ENCODE measurements at regions not wholly inside any gene's neighbourhood (a gene's known extent, or its start where the extent isn't known, plus 50 kb on each side); places are given as distances from the start of the nearest gene placed in this dataset.

DNA sequence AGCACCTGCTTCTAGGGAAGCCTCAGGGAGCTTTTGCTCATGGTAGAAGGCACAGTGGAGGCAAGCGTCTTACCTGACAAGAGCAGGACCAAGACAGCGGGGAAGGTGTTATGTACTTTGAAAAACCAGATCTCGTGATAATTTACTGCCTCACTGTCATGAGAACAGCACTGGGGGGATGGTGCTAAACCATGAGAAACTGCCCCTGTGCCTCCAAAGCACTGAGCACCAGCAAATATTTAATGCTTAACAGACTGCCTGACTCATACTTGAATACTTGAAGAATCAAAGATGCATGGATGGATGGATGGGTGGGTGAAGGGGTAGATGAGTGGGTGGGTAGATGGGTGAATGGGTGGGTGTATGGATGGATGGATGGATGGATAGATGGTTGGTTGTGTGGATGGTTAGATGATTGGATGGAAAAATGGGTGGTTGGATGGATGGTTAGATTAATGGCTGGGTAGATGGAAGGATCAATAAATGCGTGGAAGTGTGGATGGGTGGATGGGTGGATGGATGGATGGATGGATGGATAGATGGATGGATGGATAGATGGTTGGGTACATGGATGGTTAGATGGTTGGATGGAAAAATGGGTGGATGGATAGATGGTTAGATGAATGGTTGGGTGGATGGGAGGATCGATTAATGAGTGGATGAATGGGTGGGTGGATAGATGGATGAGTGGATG, 101.1 kb upstream of the IPO5 start:
- H3K36me3 ChIP-seq (ENCODE audit: insufficient read depth) = no peaks in the 10 kb centered on the region
- Mint-ChIP-seq H3K27me3 (ENCODE audit: insufficient read depth, low read depth, poor library complexity) (no peaks in the 10 kb centered on the region), H3K4me3 (no peak overlapping the region), H3K9me3 (no peaks in the 10 kb centered on the region), H3K4me1 (peaks cover 12% of the 10 kb centered on the region), H3K27ac (no peak overlapping the region), H3K36me3 (ENCODE audit: low read depth) (no peaks in the 10 kb centered on the region)
- DNase-seq (ENCODE audit: low spot score) (no peak), ATAC-seq (no peak)
- H3K4me3 ChIP-seq = no peak overlapping the region
- H4K20me1 ChIP-seq (replicated peaks; ENCODE audit: insufficient read depth) = no peaks in the 10 kb centered on the region
- H3K79me2 ChIP-seq (replicated peaks; ENCODE audit: insufficient read depth) = no peaks in the 10 kb centered on the region
- H3K27ac ChIP-seq (ENCODE audit: low read depth) = no peak overlapping the region
- 0 out of 2 replicates have a peak, but pooled peaks cover 6% of the 10 kb centered on the region for H3K9me2 ChIP-seq (ENCODE audit: insufficient read depth)
- no peaks in the 10 kb centered on the region for H3K27me3 ChIP-seq (ENCODE audit: insufficient read depth)
- H3K4me1 ChIP-seq (ENCODE audit: insufficient read depth) = 0 out of 2 replicates have a peak, but pooled peaks cover 7% of the 10 kb centered on the region
- TF ChIP-seq, protein P1, sequence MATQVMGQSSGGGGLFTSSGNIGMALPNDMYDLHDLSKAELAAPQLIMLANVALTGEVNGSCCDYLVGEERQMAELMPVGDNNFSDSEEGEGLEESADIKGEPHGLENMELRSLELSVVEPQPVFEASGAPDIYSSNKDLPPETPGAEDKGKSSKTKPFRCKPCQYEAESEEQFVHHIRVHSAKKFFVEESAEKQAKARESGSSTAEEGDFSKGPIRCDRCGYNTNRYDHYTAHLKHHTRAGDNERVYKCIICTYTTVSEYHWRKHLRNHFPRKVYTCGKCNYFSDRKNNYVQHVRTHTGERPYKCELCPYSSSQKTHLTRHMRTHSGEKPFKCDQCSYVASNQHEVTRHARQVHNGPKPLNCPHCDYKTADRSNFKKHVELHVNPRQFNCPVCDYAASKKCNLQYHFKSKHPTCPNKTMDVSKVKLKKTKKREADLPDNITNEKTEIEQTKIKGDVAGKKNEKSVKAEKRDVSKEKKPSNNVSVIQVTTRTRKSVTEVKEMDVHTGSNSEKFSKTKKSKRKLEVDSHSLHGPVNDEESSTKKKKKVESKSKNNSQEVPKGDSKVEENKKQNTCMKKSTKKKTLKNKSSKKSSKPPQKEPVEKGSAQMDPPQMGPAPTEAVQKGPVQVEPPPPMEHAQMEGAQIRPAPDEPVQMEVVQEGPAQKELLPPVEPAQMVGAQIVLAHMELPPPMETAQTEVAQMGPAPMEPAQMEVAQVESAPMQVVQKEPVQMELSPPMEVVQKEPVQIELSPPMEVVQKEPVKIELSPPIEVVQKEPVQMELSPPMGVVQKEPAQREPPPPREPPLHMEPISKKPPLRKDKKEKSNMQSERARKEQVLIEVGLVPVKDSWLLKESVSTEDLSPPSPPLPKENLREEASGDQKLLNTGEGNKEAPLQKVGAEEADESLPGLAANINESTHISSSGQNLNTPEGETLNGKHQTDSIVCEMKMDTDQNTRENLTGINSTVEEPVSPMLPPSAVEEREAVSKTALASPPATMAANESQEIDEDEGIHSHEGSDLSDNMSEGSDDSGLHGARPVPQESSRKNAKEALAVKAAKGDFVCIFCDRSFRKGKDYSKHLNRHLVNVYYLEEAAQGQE (IDR thresholded peaks at IDR 0.05; ENCODE audit: unreplicated experiment) = no peak
- TF ChIP-seq CREB1 (CRISPR knock-in tag; IDR thresholded peaks at IDR 0.05; ENCODE audit: low read depth) = no peak
- no peak for TF ChIP-seq NANOG (IDR thresholded peaks at IDR 0.05; ENCODE audit: borderline replicate concordance)
- no peak for TF ChIP-seq EZH2phosphoT487 (IDR thresholded peaks at IDR 0.05; ENCODE audit: unreplicated experiment)
- no peak for TF ChIP-seq EZH2 (IDR thresholded peaks at IDR 0.05; ENCODE audit: low read depth, unreplicated experiment)
- TF ChIP-seq, protein P2, sequence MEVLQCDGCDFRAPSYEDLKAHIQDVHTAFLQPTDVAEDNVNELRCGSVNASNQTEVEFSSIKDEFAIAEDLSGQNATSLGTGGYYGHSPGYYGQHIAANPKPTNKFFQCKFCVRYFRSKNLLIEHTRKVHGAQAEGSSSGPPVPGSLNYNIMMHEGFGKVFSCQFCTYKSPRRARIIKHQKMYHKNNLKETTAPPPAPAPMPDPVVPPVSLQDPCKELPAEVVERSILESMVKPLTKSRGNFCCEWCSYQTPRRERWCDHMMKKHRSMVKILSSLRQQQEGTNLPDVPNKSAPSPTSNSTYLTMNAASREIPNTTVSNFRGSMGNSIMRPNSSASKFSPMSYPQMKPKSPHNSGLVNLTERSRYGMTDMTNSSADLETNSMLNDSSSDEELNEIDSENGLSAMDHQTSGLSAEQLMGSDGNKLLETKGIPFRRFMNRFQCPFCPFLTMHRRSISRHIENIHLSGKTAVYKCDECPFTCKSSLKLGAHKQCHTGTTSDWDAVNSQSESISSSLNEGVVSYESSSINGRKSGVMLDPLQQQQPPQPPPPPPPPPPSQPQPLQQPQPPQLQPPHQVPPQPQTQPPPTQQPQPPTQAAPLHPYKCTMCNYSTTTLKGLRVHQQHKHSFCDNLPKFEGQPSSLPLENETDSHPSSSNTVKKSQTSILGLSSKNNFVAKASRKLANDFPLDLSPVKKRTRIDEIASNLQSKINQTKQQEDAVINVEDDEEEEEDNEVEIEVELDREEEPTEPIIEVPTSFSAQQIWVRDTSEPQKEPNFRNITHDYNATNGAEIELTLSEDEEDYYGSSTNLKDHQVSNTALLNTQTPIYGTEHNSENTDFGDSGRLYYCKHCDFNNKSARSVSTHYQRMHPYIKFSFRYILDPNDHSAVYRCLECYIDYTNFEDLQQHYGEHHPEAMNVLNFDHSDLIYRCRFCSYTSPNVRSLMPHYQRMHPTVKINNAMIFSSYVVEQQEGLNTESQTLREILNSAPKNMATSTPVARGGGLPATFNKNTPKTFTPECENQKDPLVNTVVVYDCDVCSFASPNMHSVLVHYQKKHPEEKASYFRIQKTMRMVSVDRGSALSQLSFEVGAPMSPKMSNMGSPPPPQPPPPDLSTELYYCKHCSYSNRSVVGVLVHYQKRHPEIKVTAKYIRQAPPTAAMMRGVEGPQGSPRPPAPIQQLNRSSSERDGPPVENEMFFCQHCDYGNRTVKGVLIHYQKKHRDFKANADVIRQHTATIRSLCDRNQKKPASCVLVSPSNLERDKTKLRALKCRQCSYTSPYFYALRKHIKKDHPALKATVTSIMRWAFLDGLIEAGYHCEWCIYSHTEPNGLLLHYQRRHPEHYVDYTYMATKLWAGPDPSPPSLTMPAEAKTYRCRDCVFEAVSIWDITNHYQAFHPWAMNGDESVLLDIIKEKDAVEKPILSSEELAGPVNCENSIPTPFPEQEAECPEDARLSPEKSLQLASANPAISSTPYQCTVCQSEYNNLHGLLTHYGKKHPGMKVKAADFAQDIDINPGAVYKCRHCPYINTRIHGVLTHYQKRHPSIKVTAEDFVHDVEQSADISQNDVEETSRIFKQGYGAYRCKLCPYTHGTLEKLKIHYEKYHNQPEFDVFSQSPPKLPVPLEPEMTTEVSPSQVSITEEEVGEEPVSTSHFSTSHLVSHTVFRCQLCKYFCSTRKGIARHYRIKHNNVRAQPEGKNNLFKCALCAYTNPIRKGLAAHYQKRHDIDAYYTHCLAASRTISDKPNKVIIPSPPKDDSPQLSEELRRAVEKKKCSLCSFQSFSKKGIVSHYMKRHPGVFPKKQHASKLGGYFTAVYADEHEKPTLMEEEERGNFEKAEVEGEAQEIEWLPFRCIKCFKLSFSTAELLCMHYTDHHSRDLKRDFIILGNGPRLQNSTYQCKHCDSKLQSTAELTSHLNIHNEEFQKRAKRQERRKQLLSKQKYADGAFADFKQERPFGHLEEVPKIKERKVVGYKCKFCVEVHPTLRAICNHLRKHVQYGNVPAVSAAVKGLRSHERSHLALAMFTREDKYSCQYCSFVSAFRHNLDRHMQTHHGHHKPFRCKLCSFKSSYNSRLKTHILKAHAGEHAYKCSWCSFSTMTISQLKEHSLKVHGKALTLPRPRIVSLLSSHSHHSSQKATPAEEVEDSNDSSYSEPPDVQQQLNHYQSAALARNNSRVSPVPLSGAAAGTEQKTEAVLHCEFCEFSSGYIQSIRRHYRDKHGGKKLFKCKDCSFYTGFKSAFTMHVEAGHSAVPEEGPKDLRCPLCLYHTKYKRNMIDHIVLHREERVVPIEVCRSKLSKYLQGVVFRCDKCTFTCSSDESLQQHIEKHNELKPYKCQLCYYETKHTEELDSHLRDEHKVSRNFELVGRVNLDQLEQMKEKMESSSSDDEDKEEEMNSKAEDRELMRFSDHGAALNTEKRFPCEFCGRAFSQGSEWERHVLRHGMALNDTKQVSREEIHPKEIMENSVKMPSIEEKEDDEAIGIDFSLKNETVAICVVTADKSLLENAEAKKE (CRISPR knock-in tag; IDR thresholded peaks at IDR 0.05) = no peak
- no peak overlapping the region for H2AFZ ChIP-seq
- H3K4me2 ChIP-seq = no peak overlapping the region
- H3F3A ChIP-seq (replicated peaks; ENCODE audit: low read depth) = no peaks in the 10 kb centered on the region
